HepG2 (cell line): ENCODE measurements at regions not wholly inside any gene's neighbourhood (a gene's known extent, or its start where the extent isn't known, plus 50 kb on each side); places are given as distances from the start of the nearest gene placed in this dataset.

Experiments
- FOXA3 ChIP-seq: IDR thresholded peaks from 2 replicates; pipeline ENCODE4 v1.6.1; 2016; ENCODE audit warnings: missing genetic modification reagents, missing compliant biosample characterization
- FOXO4 ChIP-seq: sonication (generic); formaldehyde crosslinking; conservative IDR thresholded peaks from 2 replicates; pipeline ENCODE4 v1.8.1; 2023; ENCODE audit warnings: missing genetic modification reagents
- FOXP4 ChIP-seq: sonication (generic); formaldehyde crosslinking; IDR thresholded peaks from 2 replicates; pipeline ENCODE4 v1.4.0; 2020; ENCODE audit warnings: missing genetic modification reagents
- MAZ ChIP-seq, 2 experiments: sonication (generic) in 1 of 2; formaldehyde crosslinking in 1 of 2; IDR thresholded peaks; 2 replicates each; pipeline versions ENCODE4 v1.5.0 to v1.6.1; 2012 to 2020; ENCODE audit warnings: low read depth in 2 of 2, mild to moderate bottlenecking in 2 of 2, borderline replicate concordance in 1 of 2, improper control_type of control experiment in 1 of 2, low read length in 1 of 2, missing genetic modification reagents in 1 of 2, moderate library complexity in 1 of 2
- MED1 ChIP-seq: sonication (generic); formaldehyde crosslinking; IDR thresholded peaks from 2 replicates; pipeline ENCODE4 v1.4.0; 2020; ENCODE audit warnings: missing genetic modification reagents
- MYC ChIP-seq: sonication (generic); formaldehyde crosslinking; IDR thresholded peaks from 2 replicates; pipeline ENCODE4 v1.9.0; 2021; ENCODE audit warnings: missing genetic modification reagents, borderline replicate concordance
- NCOA5 ChIP-seq: sonication (generic); formaldehyde crosslinking; IDR thresholded peaks from 2 replicates; pipeline ENCODE4 v1.4.0; 2020; ENCODE audit warnings: missing genetic modification reagents
- POLR2G ChIP-seq: fragments of 200-400 bp; formaldehyde crosslinking; IDR thresholded peaks from 2 replicates; pipeline ENCODE4 v1.6.1; 2018; ENCODE audit warnings: mild to moderate bottlenecking, low read depth, low read length, moderate library complexity
- RARA ChIP-seq: IDR thresholded peaks from 2 replicates; pipeline ENCODE4 v1.6.1; 2016; ENCODE audit warnings: missing genetic modification reagents, missing compliant biosample characterization
- ZBTB7B ChIP-seq: sonication (generic); formaldehyde crosslinking; IDR thresholded peaks from 2 replicates; pipeline ENCODE4 v1.4.0; 2020; ENCODE audit warnings: missing genetic modification reagents
- ZNF124 ChIP-seq: sonication (generic); formaldehyde crosslinking; IDR thresholded peaks from 2 replicates; pipeline ENCODE4 v1.4.0; 2020; ENCODE audit warnings: missing genetic modification reagents
- ZNF180 ChIP-seq: sonication (generic); formaldehyde crosslinking; IDR thresholded peaks from 2 replicates; pipeline ENCODE4 v1.4.0; 2020; ENCODE audit warnings: low read depth, missing genetic modification reagents, borderline replicate concordance
- ZNF225 ChIP-seq: sonication (generic); formaldehyde crosslinking; IDR thresholded peaks from 2 replicates; pipeline ENCODE4 v1.4.0; 2020; ENCODE audit warnings: mild to moderate bottlenecking, missing genetic modification reagents
- ZNF383 ChIP-seq: sonication (generic); formaldehyde crosslinking; IDR thresholded peaks from 2 replicates; pipeline ENCODE4 v1.4.0; 2020; ENCODE audit warnings: missing genetic modification reagents, mild to moderate bottlenecking, borderline replicate concordance
- ZNF558 ChIP-seq: sonication (generic); formaldehyde crosslinking; IDR thresholded peaks from 2 replicates; pipeline ENCODE4 v1.9.0; 2022; ENCODE audit warnings: mild to moderate bottlenecking, missing genetic modification reagents, borderline replicate concordance
- ZNF605 ChIP-seq: sonication (generic); formaldehyde crosslinking; IDR thresholded peaks from 2 replicates; pipeline ENCODE4 v1.8.0; 2022; ENCODE audit warnings: mild to moderate bottlenecking, missing genetic modification reagents
- ZNF644 ChIP-seq: IDR thresholded peaks from 2 replicates; pipeline ENCODE4 v1.6.1; 2016; ENCODE audit warnings: low read depth
- TF ChIP-seq, protein P1 (sequence below), 2 experiments: sonication (generic) in 1 of 2; formaldehyde crosslinking in 1 of 2; IDR thresholded peaks; 2 replicates each; pipeline versions ENCODE4 v1.4.0 to v1.6.1; 2016 to 2020; ENCODE audit warnings: borderline replicate concordance in 1 of 2, low read depth in 1 of 2, mild to moderate bottlenecking in 1 of 2, missing genetic modification reagents in 1 of 2
- TF ChIP-seq, protein P2 (sequence below): sonication (generic); formaldehyde crosslinking; IDR thresholded peaks from 2 replicates; pipeline ENCODE4 v1.8.1; 2023; ENCODE audit warnings: missing genetic modification reagents, mild to moderate bottlenecking, borderline replicate concordance
- TF ChIP-seq, protein P3 (sequence below): sonication (generic); formaldehyde crosslinking; IDR thresholded peaks from 2 replicates; pipeline ENCODE4 v1.4.0; 2020; ENCODE audit warnings: missing genetic modification reagents, mild to moderate bottlenecking, borderline replicate concordance

- TF ChIP-seq, protein P1, sequence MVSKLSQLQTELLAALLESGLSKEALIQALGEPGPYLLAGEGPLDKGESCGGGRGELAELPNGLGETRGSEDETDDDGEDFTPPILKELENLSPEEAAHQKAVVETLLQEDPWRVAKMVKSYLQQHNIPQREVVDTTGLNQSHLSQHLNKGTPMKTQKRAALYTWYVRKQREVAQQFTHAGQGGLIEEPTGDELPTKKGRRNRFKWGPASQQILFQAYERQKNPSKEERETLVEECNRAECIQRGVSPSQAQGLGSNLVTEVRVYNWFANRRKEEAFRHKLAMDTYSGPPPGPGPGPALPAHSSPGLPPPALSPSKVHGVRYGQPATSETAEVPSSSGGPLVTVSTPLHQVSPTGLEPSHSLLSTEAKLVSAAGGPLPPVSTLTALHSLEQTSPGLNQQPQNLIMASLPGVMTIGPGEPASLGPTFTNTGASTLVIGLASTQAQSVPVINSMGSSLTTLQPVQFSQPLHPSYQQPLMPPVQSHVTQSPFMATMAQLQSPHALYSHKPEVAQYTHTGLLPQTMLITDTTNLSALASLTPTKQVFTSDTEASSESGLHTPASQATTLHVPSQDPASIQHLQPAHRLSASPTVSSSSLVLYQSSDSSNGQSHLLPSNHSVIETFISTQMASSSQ (IDR thresholded peaks at IDR 0.05; ENCODE audit: low read depth): no peak
- TF ChIP-seq, protein P1 (CRISPR knock-in tag; IDR thresholded peaks at IDR 0.05; ENCODE audit: borderline replicate concordance): no peak
- TF ChIP-seq FOXO4 (no peak), MYC (CRISPR knock-in tag) (no peak), ZNF180 (CRISPR knock-in tag) (no peak), POLR2G (no peak), ZNF225 (no peak), ZNF644 (CRISPR knock-in tag) (no peak), ZNF558 (CRISPR knock-in tag) (no peak), ZBTB7B (CRISPR knock-in tag) (no peak), MAZ (IDR thresholded peaks at IDR 0.05; ENCODE audit: borderline replicate concordance, low read depth, low read length) (no peak), MAZ (CRISPR knock-in tag; IDR thresholded peaks at IDR 0.05; ENCODE audit: low read depth) (no peak), MED1 (peak; percentile 54), FOXP4 (CRISPR knock-in tag) (peak; percentile 46; the same call in 1 of the 2 replicates), NCOA5 (CRISPR knock-in tag) (no peak), ZNF605 (no peak), ZNF383 (no peak), ZNF124 (CRISPR knock-in tag) (no peak), FOXA3 (CRISPR knock-in tag) (peak; percentile 54; the same call in 1 of the 2 replicates), RARA (CRISPR knock-in tag) (peak; percentile 91)
- TF ChIP-seq, protein P2, sequence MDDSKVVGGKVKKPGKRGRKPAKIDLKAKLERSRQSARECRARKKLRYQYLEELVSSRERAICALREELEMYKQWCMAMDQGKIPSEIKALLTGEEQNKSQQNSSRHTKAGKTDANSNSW (CRISPR knock-in tag): no peak
- TF ChIP-seq, protein P3, sequence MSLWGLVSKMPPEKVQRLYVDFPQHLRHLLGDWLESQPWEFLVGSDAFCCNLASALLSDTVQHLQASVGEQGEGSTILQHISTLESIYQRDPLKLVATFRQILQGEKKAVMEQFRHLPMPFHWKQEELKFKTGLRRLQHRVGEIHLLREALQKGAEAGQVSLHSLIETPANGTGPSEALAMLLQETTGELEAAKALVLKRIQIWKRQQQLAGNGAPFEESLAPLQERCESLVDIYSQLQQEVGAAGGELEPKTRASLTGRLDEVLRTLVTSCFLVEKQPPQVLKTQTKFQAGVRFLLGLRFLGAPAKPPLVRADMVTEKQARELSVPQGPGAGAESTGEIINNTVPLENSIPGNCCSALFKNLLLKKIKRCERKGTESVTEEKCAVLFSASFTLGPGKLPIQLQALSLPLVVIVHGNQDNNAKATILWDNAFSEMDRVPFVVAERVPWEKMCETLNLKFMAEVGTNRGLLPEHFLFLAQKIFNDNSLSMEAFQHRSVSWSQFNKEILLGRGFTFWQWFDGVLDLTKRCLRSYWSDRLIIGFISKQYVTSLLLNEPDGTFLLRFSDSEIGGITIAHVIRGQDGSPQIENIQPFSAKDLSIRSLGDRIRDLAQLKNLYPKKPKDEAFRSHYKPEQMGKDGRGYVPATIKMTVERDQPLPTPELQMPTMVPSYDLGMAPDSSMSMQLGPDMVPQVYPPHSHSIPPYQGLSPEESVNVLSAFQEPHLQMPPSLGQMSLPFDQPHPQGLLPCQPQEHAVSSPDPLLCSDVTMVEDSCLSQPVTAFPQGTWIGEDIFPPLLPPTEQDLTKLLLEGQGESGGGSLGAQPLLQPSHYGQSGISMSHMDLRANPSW: no peak
Observed at GRCh38 chrX:132561974-132562373, 73.1 kb upstream of the MBNL3 start (continued).
